HG02852 (cell line): ENCODE measurements at regions not wholly inside any gene's neighbourhood (a gene's known extent, or its start where the extent isn't known, plus 50 kb on each side); places are given as distances from the start of the nearest gene placed in this dataset.

Source experiments
- ATAC-seq: cut with Tn5 transposase; IDR thresholded peaks from one replicate; pipeline ENCODE4 v1.9.1; 2021; ENCODE audit warnings: mild to moderate bottlenecking, moderate library complexity; ENCODE audit not compliant: unreplicated experiment

DNA sequence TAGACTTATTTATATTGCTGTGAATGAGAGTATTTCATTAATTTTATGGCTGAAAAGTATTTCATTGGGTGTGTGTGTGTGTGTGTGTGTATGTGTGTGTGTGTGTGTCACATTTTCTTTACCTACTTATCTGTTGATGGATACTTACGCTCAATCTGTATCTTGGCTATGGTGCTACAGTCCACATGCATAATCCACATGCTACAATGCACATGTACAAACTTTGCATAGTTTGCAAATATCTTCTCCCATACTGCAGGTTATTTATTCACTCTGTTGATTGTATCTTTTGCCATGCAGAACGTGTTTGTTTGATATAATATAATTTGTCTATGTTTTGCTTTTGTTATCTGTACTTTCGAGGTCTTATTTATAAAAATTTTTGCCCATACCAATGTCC, 167.8 kb downstream of the RAB28 start:
- no peak for ATAC-seq

GRCh38 chr4:13313856-13314255, 170.3 kb downstream of the RAB28 start:
- no peak for ATAC-seq

GRCh38 chr4:13312264-13312663, 171.9 kb downstream of the RAB28 start:
- no peak for ATAC-seq

DNA sequence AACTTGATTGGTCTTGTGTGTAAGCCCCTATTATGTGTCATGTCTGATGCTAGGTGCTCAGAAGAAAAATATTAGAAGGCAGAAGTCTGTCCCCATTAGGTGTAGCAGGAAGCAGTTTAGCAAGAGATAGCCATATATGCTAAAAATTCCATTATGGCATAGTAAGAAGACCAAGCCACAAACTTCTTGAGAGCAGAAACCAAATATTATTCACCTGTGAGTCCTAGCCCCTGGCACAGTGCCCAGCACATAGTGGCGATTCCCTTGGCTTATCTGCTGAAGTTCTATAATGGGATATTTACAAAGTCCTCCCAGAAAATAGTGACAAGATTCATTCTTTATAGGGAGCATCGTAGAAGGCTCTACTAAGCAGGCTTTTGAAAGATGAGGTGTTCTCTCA, 174.4 kb downstream of the RAB28 start:
- no peak for ATAC-seq

DNA sequence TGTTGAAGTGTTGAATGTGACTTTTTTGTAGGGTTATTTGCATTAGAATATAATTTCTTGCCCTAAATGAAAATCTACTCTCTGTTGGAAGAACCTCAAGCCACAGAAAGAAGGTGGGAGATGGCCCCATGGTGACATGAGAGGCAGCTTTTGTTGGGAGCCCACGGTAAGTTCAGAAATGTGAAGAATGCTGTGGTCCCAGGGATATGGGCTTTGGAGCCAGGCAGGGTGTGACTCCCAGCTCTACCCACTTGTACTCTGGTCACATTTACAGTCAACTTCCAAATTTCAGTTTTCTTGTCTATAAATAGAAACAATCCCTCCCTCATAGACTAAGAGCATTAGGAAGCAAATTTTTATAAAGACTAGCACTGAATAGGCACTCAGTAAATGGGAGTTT, 177.8 kb downstream of the RAB28 start:
- ATAC-seq = no peak

DNA sequence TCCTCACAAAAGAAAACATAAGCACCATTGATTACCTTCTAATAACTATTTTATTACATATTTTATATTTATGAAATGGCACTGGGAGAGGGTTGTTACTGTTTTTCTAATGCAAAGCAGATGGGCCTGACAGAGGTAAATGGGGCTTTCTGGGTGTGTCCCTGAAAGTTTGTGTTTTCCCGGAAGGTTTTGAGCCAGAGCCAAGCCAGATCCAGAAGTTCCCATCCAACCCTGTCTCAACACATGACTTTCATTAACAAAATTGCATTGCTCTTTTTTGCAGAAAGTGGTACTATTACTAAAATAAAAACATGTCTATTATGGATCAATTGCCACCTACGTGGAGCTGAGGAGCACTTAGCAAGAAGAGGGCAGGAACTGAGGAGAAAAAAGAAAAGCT, 181.3 kb downstream of the RAB28 start:
- no peak for ATAC-seq

GRCh38 chr4:13299343-13299742, 184.8 kb downstream of the RAB28 start:
- no peak for ATAC-seq

DNA sequence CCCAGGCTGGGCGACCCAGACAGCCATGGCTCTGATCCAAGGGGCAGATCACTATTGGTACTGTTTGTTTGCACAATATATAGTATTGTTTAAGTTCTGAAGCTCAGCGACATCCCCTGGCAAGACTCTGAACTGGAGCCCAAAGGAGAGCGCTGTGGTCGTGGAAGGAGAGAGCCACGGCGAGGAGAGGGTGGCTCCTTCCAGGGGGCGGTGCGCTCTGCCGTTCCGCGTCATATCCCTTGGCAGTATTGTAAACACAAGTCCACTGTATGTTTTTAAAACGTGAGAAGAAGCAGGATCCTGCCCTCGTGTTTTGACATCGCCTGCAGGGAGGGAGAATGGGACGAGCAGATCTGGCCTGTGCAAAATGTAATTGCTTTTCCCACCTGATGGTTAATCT, 185.5 kb downstream of the RAB28 start:
- no peak for ATAC-seq

DNA sequence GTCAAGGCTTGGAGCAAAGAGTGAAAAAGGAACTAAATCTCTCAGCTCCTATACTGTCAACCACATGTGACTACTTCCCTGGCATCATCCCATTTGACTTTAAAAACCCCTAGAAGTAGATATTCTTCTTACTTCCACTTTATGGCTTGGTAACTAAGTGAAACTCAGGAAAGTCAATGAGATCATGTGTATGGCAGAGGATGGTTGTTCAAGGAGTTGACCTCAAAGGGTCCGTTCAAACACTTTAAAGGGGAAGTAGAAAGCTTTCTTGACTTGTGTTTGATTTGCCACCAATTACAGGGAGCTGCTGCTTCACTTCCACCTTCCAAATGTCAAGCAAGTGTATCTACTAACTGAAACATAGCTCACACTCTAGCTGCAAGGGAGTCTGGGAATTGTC, 187.2 kb downstream of the RAB28 start:
- no peak for ATAC-seq

DNA sequence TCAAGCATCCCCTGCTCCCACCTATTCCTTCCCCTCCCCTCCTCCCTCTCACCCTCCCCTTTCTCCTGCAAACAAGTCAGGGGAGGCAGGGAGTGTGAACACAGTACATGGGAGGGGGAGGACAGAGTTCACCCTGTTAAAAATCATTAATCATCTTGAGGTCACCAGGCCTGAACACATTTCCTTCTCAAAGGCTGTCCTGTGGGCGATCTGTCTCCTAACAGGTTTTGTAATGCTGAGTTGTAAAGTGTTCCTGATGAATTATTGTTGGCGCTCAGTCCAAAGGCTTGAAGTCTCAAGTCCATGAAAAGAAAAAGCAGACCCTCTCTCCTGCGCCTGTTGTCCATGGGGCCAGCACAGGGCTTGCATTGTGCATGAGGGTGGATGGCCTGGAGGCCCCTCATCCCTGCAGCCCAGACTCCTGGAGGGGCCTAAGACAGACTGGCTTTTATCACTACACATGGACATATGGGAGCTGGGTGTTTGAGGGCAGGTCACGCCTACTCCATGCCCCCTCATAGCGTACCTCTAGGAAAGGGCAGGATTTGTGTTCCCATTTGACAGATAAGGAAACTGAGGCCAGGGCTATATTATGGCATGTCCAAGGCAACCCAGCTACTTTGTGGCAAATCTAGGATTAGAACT, 189.1 kb downstream of the RAB28 start:
- ATAC-seq = no peak

- no peak for ATAC-seq
Measured at GRCh38 chr4:13292372-13292771, 191.8 kb downstream of the RAB28 start.

- ATAC-seq = no peak
Measured at GRCh38 chr4:13289391-13289790, 194.7 kb downstream of the RAB28 start.

DNA sequence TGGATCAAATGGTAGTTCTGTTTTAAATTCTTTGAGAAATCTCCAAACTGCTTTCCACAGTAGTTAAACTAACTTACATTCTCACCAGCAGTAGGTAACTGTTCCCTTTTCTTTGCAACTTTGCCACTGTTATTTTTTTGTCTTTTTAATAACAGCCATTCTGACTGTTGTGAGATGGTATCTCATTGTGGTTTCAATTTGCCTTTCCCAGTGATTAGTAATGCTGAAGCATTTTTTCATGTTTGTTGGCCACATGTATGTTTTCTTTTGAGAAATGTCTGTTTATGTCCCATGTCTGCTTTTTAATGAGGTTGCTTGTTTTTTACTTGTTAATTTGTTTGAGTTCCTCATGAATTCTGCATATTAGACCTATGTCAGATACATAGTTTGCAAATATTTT, 198.8 kb downstream of the RAB28 start:
- no peak for ATAC-seq

DNA sequence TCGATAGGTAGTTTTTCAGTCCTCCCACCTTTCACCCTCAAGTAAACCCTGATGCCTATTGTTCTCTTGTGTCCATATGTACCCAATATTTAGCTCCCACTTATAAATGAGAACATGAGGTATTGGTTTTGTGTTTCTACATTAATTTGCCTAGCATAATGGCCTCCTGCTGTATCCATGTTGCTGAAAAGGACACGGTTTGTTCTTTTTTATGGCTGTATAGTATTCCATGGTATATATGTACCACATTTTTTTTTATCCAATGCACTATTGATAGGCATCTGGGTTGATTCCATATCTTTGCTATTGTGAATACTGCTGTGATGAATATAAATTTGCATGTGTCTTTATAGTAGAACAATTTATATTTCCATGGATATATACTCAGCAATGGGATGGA, 199.2 kb downstream of the RAB28 start:
- no peak for ATAC-seq

- ATAC-seq = no peak
Measured at GRCh38 chr4:13276357-13276756, 207.8 kb downstream of the RAB28 start.

GRCh38 chr4:13268703-13269102, 215.4 kb downstream of the RAB28 start:
- no peak for ATAC-seq

GRCh38 chr4:13268165-13268564, 216.0 kb downstream of the RAB28 start:
- ATAC-seq = no peak

GRCh38 chr4:13267091-13267490, 217.0 kb downstream of the RAB28 start:
- no peak for ATAC-seq

- no peak for ATAC-seq
Measured at GRCh38 chr4:13266687-13267086, 217.5 kb downstream of the RAB28 start.

GRCh38 chr4:13263967-13264525, 220.1 kb downstream of the RAB28 start:
- no peak for ATAC-seq

DNA sequence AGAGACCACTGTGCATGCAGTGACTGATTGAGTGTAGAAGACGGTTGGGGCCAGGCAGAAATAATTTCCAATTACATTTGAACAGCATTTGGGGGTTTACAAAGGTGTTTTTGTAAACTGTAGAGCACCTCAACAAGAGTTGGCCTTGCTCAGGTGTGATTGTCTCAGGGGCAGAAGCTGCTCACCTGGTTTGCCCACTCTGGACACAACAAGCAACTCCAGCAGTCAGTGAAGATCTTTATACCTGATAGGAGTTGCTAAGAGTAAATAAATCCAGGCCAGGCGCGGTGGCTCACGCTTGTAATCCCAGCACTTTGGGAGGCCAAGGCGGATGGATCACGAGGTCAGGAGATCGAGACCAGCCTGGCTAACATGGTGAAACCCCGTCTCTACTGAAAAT, 221.3 kb downstream of the RAB28 start:
- ATAC-seq = no peak

GRCh38 chr4:13261486-13262257, 222.5 kb downstream of the RAB28 start:
- ATAC-seq = no peak
